ENCODE measurements at regions not wholly inside any gene's neighbourhood (a gene's known extent, or its start where the extent isn't known, plus 50 kb on each side); places are given as distances from the start of the nearest gene placed in this dataset.
A peak's percentile ranks its signal among the peaks of the same experiment; 100 is the strongest.

DNA sequence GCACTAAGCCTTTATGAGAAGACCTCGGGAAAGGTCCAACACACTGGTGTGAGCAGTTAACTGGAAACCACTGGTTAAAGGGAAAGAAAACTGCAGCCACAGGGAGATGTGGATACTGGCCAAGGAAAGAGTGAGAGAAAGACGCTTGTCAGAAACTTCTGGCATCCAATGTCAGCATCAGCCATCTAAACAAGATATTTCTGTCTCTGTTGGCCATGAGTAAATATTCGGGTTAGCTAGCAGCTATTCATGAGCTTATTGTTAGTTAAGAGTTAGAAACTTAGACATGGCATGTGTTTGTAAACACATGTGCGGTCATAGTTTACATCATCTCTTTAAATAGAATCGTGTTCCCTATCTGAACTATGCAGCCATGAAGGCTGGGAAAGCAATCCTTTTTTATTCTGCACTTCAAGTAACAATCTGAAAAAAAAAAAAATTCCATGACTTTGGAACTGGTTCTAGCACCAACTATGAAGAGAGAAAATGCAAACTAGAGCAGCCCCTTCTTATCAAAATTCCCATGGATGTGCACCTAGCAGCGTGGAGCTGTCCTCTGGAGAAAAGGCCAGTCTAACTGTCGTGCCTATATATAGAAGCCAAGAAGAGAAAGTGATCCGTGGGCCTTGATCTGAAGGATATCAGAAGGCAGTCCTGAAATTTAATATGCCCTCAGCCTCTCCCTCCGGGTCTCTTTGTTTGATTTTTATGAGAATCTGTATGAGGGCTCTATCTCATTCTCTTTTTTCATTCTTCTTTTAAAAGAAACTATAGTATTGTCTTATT is 84.0 kb upstream of the RFX8 start:
- peak in 3 of 56 donors; percentile 9 to 22 (median 12) for DNase-seq

DNA sequence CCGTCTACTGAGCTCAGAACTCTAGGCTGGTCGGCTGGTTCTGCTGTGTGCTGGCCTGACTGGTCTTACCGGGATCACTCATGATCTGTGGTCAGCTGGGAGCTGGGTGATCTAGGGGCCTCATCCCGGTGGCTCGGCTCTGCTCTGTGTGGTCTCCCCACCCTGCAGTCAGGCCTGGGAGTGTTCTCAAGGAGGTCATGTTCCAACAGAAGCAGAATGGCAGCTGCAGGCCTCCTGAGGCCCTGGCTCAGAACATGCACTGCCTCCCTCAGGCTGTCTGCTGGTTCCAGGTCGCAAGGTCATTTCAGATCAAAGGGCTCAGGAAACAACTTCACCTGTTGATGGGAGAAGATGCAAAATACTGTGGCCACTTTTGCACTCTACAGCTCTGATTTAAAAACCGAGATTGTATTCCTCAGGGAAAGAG is 81.1 kb upstream of the RFX8 start:
- DNase-seq, result no peak

DNA sequence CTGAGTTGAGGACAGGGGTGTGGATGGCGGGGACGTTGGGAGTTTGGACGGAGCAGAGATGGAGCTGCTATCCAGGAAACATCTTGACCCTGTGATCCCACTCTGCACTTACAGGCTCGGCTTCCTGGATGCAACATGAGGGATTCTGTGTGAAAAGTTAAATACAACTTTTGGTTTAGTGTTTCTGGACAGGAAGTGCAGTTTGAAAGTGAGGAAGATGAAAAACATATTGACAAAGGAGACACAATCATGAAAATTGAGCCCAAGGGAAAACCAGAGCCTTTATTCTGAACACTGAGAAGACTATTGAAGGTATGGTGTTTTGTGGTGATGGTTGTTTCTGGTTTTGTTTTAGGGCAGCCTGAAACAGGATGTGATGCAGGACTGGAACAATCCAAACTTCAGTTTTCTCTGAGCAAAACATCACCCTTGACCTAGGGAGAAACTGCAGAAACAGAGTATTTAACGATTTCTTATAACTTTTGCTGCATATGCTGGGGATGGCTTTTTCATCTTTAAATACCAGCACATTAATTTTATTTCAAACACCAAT is 76.5 kb upstream of the RFX8 start:
- no peak for DNase-seq

DNA sequence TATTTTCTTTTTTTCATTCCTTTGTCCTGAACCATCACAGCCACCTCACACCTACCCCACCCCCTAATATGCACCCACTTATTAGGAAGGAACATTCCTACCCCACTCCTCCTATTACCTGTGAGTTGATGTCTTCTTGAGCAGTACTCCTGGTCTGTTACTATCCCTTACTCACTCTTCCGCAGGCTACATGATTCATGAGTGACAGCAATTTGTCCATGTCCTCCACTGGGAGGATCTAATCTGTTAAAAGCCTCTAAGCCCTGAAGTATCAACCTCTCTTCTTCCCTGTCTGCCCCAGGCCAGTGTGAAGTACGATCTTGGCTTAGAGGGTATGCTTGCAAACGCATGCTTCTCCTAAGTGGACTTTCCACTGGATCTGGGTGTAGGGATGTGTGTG is 75.6 kb upstream of the RFX8 start:
- no peak for DNase-seq

DNA sequence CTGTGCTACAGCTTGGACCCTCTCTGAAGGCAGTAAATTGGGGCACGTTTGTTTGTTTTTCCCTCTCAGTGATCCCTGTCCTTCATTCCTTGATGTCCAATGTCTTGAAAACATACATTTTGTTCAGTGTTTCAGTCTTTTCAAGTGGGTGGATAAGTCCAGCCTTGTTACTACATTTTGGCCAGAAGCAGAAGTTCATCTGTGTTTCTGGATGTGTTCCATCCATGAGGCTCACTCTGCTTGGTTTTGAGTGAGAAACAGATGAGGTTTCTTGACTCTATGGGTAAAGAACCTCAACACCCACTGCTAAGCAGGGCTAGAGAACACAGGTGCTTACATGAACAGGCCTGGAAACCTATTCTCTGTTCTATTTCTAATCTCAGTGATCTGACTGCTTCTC is 74.5 kb upstream of the RFX8 start:
- no peak for DNase-seq

DNA sequence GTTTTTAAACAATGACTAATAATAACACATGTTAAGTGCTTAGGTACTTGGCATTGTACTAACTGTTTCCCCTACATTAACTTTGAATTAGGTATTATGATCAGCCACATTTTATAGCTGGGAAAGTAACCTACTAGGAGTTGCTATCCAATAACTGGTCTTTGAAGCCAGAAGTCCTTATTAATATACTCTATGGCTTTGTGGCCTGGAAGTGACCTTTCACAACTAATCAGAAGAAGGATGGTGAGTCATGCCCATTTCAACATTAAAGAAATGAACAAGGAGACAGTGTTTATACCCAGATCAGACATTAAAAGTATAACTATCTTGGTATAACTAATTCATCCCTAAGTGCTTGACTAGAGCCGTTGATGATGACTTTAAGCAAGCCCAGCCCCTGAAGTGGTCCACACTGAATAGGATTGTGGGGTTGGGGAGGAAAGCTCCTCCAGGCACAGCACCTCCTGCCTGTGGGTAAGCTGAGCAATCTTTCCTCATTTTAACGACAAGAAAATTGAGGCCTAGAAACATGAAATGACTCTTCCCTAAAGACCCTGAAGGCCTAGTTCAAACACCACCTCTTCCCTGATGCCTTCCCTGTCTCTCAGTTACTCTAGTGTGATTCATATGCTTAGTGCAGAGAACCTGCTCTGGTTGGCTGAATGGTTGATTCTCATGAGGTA is 71.6 kb upstream of the RFX8 start:
- DNase-seq, result no peak

DNA sequence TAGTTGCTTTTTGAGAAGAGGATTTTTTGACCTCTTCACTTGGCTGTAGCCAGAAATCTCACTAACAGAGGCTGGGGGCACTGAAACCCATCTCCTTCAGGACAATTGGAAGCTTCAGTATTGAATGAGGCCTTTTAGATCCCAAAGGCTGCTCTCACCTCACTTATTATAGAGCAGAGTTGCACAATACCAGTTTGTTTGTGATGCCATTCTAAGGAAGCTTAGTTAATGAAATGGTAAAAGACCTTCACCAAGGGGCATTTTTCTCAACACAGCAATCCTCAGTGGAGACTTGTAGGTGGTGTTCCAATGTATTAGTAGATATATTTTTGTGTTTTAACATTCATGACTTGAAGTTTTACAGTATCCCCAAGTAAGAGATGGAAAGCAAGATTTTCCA is 71.0 kb upstream of the RFX8 start:
- DNase-seq, result no peak

DNA sequence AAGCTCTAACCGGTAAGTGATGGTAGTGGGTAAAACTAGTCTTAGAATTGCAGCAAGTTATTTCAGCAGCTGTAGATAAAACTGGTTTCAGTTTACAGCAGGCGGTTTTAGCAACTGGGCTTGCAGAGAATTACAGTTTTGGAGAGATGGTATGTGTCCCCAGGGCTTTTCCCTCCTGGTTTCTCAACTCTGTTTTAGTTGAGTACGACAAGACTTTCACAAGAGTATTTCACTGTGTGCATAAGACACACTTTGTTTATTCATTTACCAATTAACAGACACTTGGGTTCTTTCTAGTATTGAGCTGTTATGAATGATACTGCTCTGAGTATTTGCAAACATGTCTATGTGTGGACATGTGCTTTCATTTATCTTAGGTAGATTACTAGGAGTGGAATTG is 65.6 kb upstream of the RFX8 start:
- no peak for DNase-seq

DNA sequence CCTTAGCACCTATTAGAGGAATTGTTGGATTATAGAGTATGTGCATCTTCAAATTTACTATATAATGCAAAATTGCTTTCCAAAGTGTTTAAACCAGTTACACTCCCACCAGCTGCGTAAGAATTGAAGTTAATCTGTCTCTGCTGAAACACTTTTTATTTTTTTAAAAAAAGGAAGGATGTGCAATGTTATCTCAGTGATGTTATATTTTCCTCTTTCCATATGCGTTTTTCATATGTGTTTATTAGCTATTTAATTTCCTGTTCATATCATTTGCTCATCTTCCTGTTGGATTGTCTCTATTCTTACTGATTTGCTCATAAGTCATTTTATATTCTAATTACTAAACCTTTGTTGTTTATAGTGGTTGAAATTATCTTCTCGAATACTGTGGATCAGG is 63.2 kb upstream of the RFX8 start:
- DNase-seq, result no peak

DNA sequence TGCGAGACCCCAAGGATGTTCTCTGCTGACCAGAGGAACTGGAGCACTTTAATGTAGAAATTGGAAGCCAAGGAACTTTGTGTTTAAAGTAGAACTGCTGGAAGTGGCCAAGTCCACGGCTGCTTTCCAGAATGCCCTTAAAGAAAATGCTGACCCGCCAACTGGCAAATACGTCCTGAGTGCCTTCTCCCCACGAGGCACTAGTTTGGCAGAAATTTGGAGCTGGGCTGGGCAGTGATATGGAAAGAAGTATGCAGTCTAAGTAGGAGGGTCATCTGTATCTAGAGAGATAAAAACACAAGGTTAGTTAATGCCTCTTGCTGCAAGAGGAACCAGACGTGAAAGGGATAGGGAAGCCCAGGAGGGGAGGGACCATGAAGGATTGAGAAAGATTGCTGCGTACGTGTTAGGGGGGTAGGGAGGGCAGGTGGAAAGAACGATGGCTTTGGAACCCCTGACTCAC is 59.3 kb upstream of the RFX8 start:
- peak in 32 of 56 donors; percentile 24 to 90 (median 66) for DNase-seq

DNA sequence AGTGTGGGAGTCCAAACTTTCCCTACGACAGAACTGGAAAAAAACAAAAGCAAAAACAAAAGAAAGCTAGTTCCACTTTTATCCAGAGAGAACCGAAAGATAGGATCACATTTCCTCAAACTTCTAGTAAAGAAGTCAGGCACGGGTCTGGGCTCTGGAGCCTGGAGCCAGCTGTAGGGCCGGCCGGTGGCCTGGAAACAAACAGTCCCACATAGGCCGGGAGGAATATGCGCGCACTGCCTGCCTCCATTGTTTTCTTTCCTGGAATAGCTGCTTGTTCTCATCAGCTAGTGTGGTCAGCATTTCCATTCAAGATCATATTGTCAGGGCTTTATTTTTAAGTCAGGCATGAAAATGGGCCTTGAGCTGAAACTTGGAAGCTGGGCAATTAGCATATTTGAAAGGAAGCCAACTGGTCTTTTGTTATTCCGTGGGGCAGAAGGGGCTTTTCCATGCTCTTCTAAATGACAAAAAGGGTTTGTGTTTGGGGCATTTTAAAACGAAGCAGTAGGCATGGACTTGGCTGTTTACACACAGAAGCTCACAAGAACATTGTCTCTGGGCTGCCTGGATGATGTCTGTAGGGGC is 58.7 kb upstream of the RFX8 start:
- peak in 55 of 56 donors; percentile 30 to 93 (median 80) for DNase-seq

DNA sequence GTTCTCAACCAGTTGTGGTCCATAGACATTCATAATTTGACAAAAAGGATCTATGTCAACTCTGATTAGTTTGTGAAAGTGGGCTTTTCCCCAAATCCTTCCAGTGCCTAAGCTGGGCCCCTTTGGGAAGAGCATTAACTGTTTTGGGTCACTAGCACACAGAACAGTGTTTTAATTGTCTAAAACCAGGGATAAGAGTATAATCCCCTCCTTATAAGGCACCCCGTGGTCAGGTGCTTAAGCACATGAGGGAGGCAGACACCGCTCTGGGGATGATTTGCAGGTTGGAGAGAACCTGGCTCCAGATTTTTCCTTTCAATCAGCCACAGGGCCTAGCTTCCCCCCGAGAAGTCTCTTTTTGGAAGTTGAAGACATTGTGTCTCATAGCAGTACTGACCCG is 53.6 kb upstream of the RFX8 start:
- DNase-seq, result no peak

DNA sequence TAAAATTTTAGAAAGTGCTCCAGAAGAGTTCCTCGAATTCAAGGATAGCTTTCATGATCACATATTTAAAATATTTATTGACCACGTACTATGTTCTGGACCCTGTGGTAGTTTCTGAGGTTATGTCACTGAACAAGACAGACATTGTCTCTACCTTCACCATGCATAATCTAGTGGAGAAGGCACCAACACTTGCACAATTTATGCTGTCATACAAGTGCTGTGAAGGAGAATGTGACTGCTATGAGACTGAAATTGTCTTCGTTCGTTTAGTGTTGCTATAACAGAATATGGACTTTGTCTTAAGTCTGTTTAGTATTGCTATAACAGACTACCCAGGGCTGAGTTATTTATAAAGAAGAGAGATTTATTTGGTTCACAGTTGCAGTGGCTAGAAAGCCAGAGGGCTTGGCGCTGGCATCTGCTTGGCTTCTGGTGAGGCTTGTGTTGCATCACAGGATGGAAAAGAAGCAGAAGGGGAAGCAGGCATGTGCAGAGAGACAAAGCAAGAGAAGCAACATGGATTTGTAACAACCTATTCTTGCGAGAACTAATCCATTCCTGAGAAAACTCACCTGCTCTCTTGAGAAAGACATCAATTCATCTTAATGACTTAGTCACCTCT is 50.0 kb upstream of the RFX8 start:
- DNase-seq, result peak in 1 of 56 donors; percentile 12

Measured in nucleus accumbens (tissue), 56 donors.